ENCODE measurements at regions not wholly inside any gene's neighbourhood (a gene's known extent, or its start where the extent isn't known, plus 50 kb on each side); places are given as distances from the start of the nearest gene placed in this dataset.
"Not testable (repeated sequence)": the region's sequence is repeated elsewhere in the genome, so short reads cannot be mapped to it uniquely, and the experiment has no call there.

DNA sequence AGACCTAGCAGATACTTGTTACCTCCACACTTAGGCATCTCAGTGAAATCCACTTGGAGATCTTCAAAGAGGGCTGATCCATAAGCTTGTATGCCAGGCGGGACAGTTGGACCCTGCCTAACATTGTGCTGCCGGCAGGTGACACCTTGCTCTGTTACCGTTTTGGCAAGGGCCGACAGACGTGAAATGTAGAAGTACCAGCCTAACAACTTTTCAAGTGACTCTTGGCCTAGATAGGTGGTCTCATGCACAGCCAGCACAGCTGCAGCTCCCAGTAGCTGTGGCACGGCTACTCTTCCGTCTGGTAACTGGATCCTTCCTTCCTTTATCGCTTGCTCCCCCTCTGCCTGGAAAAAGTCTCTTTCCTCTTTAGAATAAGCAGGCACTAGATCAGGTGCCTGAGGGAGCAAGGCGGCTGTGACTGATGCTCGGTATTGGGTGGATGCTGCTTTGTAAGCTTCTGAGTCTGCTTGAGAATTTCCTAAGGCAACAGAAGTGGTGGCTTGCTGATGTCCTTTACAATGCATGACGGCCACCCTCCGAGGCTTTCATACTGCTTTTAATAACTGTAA, 713.5 kb downstream of the AMY1C start:
- no peak for DNase-seq (ENCODE audit: low read depth in 2 of 2)

GRCh38 chr1:104466068-104466467, 716.4 kb downstream of the AMY1C start:
- DNase-seq (ENCODE audit: low read depth in 2 of 2) = no peak

DNA sequence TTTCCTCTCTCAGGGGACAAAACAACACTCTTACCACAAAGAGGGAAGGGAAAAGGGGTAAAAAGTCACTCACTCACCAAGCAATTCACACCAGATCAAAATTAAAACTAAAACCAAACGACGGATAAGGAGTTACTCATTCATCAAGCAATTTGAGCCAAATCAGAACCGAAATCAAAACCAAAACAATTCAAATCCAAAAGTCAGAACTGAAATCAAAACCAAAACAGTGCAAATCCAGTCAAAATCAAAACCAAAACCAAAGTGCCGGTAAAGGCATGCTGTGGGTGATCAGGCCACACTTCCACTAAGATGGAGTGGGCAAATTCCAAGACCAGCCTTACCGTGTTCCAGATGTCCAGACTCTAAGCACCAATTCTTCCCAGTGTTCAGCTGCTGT, 717.9 kb downstream of the AMY1C start:
- DNase-seq (ENCODE audit: low read depth in 2 of 2) = no peak

DNA sequence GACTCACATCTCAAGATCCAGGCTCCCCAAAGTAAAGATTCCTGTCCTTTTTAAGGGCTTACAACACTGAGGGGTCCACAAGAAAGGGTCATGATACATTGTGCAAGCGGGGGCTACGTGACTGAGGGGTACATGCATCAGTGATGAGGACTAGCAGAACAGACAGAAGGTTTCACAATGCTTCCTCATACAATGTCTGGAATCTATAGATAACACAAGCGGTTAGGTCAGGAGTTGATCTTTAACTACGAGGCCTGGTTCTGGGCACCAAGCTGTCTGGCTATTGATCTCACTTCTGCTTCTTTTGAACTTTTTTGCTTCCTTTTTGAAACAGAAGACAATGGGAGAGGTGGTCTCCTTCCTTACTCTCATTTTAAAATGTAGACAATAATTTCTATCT, 718.6 kb downstream of the AMY1C start:
- DNase-seq (ENCODE audit: low read depth in 2 of 2) = no peak

GRCh38 chr1:104476126-104476525, 726.4 kb downstream of the AMY1C start:
- no peak for DNase-seq (ENCODE audit: low read depth in 2 of 2)

DNA sequence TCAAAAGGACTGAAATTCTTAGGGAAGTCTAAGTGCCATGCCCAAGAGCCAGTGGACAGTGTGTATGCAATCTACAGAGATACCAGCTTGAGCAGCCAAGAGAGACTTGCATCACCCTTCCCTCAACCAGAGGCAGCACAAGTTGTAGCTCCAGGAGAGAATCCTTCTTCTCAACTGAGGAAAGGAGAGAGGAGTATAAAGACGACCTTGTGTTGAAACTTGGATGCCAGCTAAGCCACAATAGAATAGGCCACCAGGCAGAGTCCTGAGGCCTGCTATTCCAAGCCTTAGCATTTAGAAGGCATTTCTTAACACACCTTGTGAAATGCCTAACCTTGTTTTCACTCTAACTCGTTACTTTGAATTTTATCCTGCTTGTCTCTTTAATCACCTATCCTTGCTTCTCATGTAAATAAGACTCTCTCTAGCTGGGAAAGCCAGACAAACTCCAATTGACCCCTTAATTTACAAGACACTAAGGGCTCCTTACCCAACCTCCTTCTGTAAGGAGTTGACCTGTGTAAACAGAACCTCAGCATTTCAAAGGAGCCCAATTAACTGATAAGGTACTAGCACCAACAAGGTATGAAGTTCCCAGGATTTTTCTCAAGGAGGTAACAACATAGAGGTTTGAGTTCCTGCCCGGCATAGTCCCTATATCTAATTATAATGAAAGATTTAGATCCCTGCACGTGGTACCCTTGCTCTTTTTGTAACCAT, 738.8 kb downstream of the AMY1C start:
- DNase-seq (ENCODE audit: low read depth in 2 of 2) = no peak

- DNase-seq (ENCODE audit: low read depth in 2 of 2) = no peak
Measured at GRCh38 chr1:104526158-104526795, 776.6 kb downstream of the AMY1C start.

GRCh38 chr1:104531990-104532389, 782.3 kb downstream of the AMY1C start:
- DNase-seq (ENCODE audit: low read depth in 2 of 2) = no peak

- DNase-seq (ENCODE audit: low read depth in 2 of 2) = no peak
Measured at GRCh38 chr1:104574620-104575019, 824.9 kb downstream of the AMY1C start.

DNA sequence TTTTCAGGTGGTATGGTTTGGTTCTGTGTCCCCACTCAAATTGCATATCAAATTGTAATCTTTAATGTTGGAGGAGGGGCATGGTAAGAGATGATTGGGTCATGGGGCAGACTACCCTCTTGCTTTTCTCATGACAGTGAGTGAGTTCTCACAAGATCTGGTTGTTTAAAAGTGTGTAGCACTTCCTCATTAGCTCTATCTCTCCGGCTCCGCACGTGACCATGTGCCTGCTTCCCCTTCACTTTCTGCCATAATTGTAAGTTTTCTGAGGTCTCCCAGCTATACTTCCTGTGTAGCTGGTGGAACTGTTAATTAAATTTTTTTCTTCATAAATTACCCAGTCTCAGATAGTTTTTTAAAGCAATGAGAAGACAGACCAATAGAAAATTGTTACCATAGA, 843.2 kb downstream of the AMY1C start:
- DNase-seq (ENCODE audit: low read depth in 2 of 2) = no peak

DNA sequence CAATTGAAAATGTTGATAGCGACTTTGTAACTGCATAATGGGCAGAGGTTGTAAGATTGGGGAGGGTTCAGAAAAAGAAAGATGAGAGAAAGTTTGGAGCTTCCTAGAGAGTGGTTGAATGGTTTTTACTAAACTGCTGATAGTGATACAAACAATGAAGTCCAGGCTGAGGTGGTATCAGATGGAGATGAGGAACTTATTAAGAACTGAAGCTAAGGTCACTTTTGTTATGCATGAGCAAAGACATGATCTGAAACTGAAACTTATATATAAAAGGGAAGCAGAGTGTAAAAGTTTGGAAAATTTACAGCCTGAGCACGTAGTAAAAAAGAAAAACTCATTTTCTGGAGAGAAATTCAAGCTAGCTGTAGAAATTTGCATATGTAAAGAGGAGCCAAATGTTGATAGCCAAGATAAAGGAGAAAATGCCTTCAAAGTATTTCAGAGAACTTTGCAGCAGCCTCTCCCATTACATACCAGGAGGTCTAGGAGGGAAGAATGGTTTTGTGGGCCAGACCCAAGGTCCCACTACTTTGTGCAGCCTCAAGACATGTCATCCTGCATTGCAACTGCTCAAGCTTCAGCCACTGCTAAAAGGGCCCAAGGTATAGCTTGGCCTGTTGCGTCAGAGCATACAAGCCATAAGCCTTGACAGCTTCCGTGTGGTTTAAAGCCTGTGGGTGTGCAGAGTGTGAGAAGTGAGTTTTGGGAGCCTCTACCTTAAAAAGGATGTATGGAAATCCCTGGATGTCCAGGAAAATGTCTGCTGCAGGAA, 843.9 kb downstream of the AMY1C start:
- no peak for DNase-seq (ENCODE audit: low read depth in 2 of 2)

DNA sequence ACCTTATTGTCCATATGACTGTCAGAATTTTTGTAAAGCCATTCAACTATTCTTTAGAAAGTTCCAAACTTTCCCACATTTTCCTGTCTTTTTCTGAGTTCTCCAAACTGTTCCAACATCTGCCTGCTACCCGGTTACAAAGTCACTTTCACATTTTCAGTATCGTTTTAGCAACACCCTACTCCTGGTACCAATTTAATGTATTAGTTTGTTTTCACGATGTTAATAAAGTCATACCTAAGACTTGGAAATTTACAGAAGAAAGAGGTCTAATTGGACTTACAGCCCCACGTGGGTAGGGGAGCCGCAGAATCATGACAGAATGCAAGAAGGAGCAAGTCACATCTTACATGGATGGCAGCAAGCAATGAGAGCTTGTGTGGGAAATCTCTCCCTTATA, 867.8 kb downstream of the AMY1C start:
- DNase-seq (ENCODE audit: low read depth in 2 of 2) = no peak

DNA sequence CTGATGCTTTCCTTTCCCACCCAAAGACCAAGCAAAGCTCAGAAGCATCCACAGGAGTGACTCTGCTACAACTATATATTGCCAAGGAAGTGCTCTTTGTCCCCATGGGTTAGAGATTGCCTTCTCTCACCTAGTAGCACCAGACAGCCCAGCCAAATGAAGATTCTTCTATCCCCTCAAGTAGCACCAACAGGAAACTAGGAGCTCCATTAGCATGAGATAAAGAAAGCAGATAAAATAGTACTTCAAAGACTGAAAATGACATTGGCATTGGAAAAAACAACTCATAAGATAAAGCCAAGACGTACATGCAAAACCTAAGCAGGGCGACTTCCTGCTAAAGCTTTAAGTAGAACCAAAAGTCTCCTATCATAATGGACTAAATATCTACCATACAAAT, 871.5 kb downstream of the AMY1C start:
- no peak for DNase-seq (ENCODE audit: low read depth in 2 of 2)

GRCh38 chr1:104624538-104624937, 874.8 kb downstream of the AMY1C start:
- no peak for DNase-seq (ENCODE audit: low read depth in 2 of 2)

GRCh38 chr1:104629589-104629988, 879.9 kb downstream of the AMY1C start:
- DNase-seq (ENCODE audit: low read depth in 2 of 2) = no peak

DNA sequence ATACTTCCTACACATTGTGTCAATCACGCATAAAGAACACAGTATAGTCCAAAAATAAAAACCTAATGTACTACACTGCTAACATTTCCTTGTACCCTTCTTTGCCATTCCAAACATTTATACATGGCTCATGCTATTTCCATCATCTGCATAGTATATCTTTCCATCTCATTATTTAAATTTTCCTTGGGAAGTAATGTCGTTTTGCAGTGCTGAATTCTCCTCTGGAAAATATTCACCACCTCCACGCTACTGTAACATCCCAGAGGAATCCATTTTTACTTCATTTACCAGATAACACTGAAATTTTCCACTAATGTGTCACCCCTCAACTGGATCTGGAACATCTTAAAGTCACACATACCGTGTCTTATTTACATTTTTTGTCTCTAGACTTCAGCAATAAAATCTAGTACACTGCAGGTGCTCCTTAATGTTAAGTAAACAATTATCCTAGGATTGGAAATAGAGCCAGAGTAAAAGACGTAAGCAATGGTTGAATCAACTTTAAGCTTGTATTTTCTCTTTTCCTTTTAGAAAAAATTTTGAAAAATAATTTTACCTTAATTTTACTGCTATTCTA, 881.0 kb downstream of the AMY1C start:
- DNase-seq (ENCODE audit: low read depth in 2 of 2) = no peak

DNA sequence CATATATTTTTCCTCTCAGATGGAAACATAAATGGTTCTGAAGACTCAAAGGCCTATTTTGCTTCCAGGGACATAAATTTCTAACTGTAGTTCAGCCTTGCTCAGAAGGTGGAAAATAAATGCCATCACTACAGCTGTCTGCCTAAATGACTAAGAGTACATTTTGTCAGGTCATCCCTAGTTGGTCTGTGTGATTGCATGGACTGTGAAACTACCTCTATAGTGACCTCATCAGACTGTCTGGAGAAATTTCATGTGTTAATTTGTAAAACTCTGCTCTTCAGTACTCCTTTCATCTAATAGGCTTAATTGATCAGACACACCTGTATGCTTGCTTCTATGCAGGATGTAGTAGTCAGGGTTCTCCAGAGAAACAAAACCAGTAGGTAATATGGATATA, 886.9 kb downstream of the AMY1C start:
- no peak for DNase-seq (ENCODE audit: low read depth in 2 of 2)

DNA sequence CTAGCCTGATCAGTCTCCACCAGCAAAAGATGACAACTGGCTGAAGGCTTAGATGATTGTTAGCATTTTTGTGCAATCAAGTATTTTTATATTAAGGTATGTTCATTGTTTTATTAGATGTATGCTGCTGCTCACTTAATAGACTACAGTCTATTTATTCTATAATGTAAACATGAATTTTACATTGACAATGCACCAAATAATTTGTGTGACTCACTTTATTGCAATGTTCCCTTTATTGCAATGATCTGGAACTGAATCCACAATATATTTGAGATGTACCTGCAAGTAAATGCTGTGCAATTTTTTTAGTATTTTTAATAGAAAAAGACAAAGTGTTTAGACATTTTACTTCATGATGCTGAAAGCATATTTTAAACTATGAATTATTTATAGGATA, 896.5 kb downstream of the AMY1C start:
- no peak for DNase-seq (ENCODE audit: low read depth in 2 of 2)

DNA sequence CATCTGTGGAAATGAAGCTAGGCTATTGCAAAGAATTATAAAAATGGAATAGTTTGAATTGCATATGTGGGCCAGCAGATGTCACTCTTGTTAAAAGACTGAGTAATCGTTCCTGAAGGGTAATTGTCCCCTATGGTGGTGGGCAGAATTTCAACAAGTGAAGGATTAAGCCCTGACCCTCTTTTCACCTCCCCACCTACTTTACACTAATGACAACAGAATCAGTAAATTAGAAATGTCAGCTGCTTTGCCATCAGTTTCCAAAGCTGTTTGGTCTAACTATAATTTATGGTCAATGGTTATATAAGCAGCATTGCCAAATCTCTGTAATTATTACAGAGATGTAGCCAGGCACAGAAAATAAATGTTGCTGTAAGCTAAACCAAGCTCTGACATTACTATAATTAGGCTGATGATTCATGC, 898.6 kb downstream of the AMY1C start:
- no peak for DNase-seq (ENCODE audit: low read depth in 2 of 2)

GRCh38 chr1:104664374-104664773, 914.7 kb downstream of the AMY1C start:
- DNase-seq (ENCODE audit: low read depth in 2 of 2) = not testable (repeated sequence)

- no peak for DNase-seq (ENCODE audit: low read depth in 2 of 2)
Measured at GRCh38 chr1:104665300-104665699, 915.6 kb downstream of the AMY1C start.

- no peak for DNase-seq (ENCODE audit: low read depth in 2 of 2)
Measured at GRCh38 chr1:104671684-104672353, 922.1 kb downstream of the AMY1C start.

Measured in fibroblast of skin of left quadriceps (primary cell).